Spleen (tissue), 11 donors: ENCODE measurements at regions not wholly inside any gene's neighbourhood (a gene's known extent, or its start where the extent isn't known, plus 50 kb on each side); places are given as distances from the start of the nearest gene placed in this dataset.

Source experiments
- DNase-seq: peaks from one replicate; pipeline ENCODE4 v3.0.0-alpha.2; 2020
- H3K27ac ChIP-seq, 8 donors: fragments of 200-600 bp; sonication (generic) in 7 of 8; 1 replicate in 4 of 8; 2 replicates in 4 of 8; pipeline versions ENCODE4 v1.5.0 to v1.8.0; 2016 to 2021; ENCODE audit warnings: inconsistent platforms in 4 of 8, mild to moderate bottlenecking in 4 of 8, moderate library complexity in 1 of 8
- H3K27me3 ChIP-seq, 7 donors: fragments of 200-600 bp; sonication (generic) in 6 of 7; replicated peaks in 1 of 7; 1 replicate in 4 of 7; 2 replicates in 3 of 7; pipeline versions ENCODE4 v1.5.0 to v1.8.0; 2016 to 2021; ENCODE audit warnings: inconsistent platforms in 3 of 7, mild to moderate bottlenecking in 1 of 7
- H3K36me3 ChIP-seq, 6 donors: fragments of 200-600 bp; sonication (generic) in 5 of 6; 1 replicate in 4 of 6; 2 replicates in 2 of 6; pipeline versions ENCODE4 v1.5.0 to v1.8.0; 2016 to 2021; ENCODE audit warnings: inconsistent platforms in 2 of 6
- H3K4me1 ChIP-seq, 6 donors: fragments of 200-600 bp; sonication (generic) in 5 of 6; 1 replicate in 3 of 6; 2 replicates in 3 of 6; pipeline versions ENCODE4 v1.5.0 to v1.8.0; 2016 to 2021; ENCODE audit warnings: inconsistent platforms in 3 of 6
- H3K4me3 ChIP-seq, 8 donors: fragments of 200-600 bp; sonication (generic) in 7 of 8; 1 replicate in 4 of 8; 2 replicates in 4 of 8; pipeline versions ENCODE4 v1.5.0 to v1.8.0; 2016 to 2021; ENCODE audit warnings: inconsistent platforms in 4 of 8, mild to moderate bottlenecking in 4 of 8, moderate library complexity in 2 of 8
- H3K9me3 ChIP-seq, 8 donors: fragments of 200-600 bp; sonication (generic) in 7 of 8; 1 replicate in 4 of 8; 2 replicates in 4 of 8; pipeline versions ENCODE4 v1.5.0 to v1.8.0; 2016 to 2021; ENCODE audit warnings: inconsistent platforms in 4 of 8
- CTCF ChIP-seq, 11 experiments: fragments of 200-600 bp in 7 of 11; fragments of 450-650 bp in 4 of 11; sonication (generic) in 4 of 11; IDR thresholded peaks in 8 of 11; conservative IDR thresholded peaks in 3 of 11; 1 replicate in 7 of 11; 2 replicates in 4 of 11; pipeline versions ENCODE4 v1.4.0 to v1.8.0; 2016 to 2021; ENCODE audit warnings: antibody characterized with exemption in 11 of 11, inconsistent platforms in 4 of 11, mild to moderate bottlenecking in 1 of 11
- POLR2A ChIP-seq, 3 donors: fragments of 450-650 bp; IDR thresholded peaks; one replicate each; pipeline ENCODE4 v1.5.1; 2017; ENCODE audit warnings: antibody characterized with exemption in 3 of 3, mild to moderate bottlenecking in 1 of 3
- POLR2AphosphoS5 ChIP-seq, 3 donors: sonication (generic); formaldehyde crosslinking; IDR thresholded peaks; one replicate each; pipeline ENCODE4 v1.5.1; 2017; ENCODE audit warnings: antibody characterized with exemption in 3 of 3
- WGBS, 5 donors: extraction: QIAGEN DNeasy Blood & Tissue Kit in 3 of 5; methylation state at CpG; one replicate each; pipeline versions ENCODE4 v1.1.5 to v1.1.7; 2013 to 2018; 5-methylcytosine and 5-hydroxymethylcytosine counted together
- intact Hi-C: fragments of 100-400 bp; cut with DNase I; formaldehyde crosslinking; loops from one replicate; pipeline ENCODE4 v1.15.0; 2023; ENCODE audit warnings: low total_unique reads
- donor health status: healthy with polysubstance abuse.
- donor health status: DM: no; HTN: no; CAD: no; lungs with moderate emphysema.
- donor health status: DM: no; HTN: no; CAD: no.
- donor health status: Bipolar disorder and iron deficiency.
- donor health status: healthy.
- donor health status: DM: no; HTN: no; CAD: no.
- donor health status: DM: yes; HTN: yes; CAD: no.

DNA sequence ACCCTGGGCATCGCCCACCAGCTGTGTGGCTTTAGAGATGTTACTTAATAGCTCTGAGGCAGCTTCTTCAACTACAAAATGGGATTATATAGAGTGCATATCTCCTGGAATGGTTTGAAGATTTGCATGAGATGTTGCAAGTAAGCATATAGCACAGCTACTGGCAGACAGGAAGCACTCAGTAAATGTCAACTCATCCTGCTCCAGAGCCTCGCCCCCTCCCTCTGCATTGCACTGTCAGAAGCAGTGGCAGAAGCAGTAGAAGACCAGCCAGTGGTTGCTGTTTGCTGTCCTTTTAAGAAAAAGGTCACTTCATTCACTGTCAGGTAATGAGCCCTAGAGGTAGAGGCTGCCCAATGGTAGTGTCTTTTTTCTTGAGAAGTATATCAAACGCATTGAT, 180.0 kb upstream of the GHITM start:
- no peak for DNase-seq
- Histone ChIP-seq H3K36me3 (no peaks in the 10 kb centered on the region), H3K27ac (no peak overlapping the region), H3K4me1 (no peaks in the 10 kb centered on the region), H3K9me3 (no peaks in the 10 kb centered on the region), H3K4me3 (no peak overlapping the region), H3K27me3 (peaks cover 0 to under 1% (median 0%) of the 10 kb centered on the region in 7 donors)
- intact Hi-C loops, result no loop called here
- WGBS, 5 donors, result 49 to 69% (median 60%) methylated on average over 3 of the region's 3 CpGs
- TF ChIP-seq POLR2AphosphoS5 (IDR thresholded peaks at IDR 0.05), result no peak
- no peak for TF ChIP-seq CTCF (IDR thresholded peaks at IDR 0.05 in 8 of 11, conservative IDR thresholded peaks at IDR 0.05 in 3 of 11)
- no peak for TF ChIP-seq POLR2A (IDR thresholded peaks at IDR 0.05)

DNA sequence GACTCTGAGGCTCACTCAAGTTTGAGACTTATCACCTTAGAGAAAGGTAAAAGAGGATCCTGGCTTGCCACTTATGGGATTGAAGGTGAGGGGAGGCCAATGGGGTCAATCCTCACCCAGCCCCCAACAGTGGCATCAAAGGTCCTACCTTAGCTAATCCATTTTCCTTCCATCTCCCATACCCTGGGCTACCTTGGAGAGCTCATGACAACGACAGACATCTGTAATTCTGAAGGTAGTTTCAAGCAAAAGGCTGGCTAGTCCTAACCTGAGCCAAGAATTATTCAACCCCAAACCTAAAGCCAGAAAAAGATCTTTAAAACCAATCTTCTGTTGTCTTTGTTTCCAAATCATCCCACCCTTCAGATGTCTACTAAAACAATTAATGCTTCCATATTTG, 179.2 kb upstream of the GHITM start:
- WGBS, 5 donors, result 42 to 78% (median 53%) methylated on average over 1 of the region's 1 CpG
- Histone ChIP-seq H3K9me3 (no peaks in the 10 kb centered on the region), H3K27me3 (no peaks in the 10 kb centered on the region), H3K4me1 (no peaks in the 10 kb centered on the region), H3K4me3 (no peak overlapping the region), H3K27ac (no peak overlapping the region), H3K36me3 (no peaks in the 10 kb centered on the region)
- no peak for DNase-seq
- TF ChIP-seq POLR2A (IDR thresholded peaks at IDR 0.05) (no peak), POLR2AphosphoS5 (IDR thresholded peaks at IDR 0.05) (no peak), CTCF (IDR thresholded peaks at IDR 0.05 in 8 of 11, conservative IDR thresholded peaks at IDR 0.05 in 3 of 11) (no peak)
- intact Hi-C loops, result no loop called here

GRCh38 chr10:83961620-83962019, 177.7 kb upstream of the GHITM start:
- DNase-seq, result no peak

GRCh38 chr10:83963446-83963845, 175.9 kb upstream of the GHITM start:
- Histone ChIP-seq H3K4me1 (no peaks in the 10 kb centered on the region), H3K27ac (no peak overlapping the region), H3K4me3 (no peak overlapping the region), H3K27me3 (no peaks in the 10 kb centered on the region), H3K9me3 (no peaks in the 10 kb centered on the region), H3K36me3 (no peaks in the 10 kb centered on the region)
- no peak for DNase-seq
- WGBS, 5 donors, result 58 to 82% (median 76%) methylated on average over 3 of the region's 3 CpGs
- no peak for TF ChIP-seq CTCF (IDR thresholded peaks at IDR 0.05 in 8 of 11, conservative IDR thresholded peaks at IDR 0.05 in 3 of 11)
- TF ChIP-seq POLR2A (IDR thresholded peaks at IDR 0.05), result no peak
- intact Hi-C loops, result no loop called here

More at GRCh38 chr10:83961620-83962019, 177.7 kb upstream of the GHITM start:
- intact Hi-C loops, result no loop called here
- Histone ChIP-seq H3K4me1 (no peaks in the 10 kb centered on the region), H3K36me3 (no peaks in the 10 kb centered on the region), H3K27me3 (no peaks in the 10 kb centered on the region), H3K4me3 (no peak overlapping the region), H3K9me3 (no peaks in the 10 kb centered on the region), H3K27ac (no peak overlapping the region)
- TF ChIP-seq CTCF (IDR thresholded peaks at IDR 0.05 in 8 of 11, conservative IDR thresholded peaks at IDR 0.05 in 3 of 11), result no peak
- TF ChIP-seq POLR2A (IDR thresholded peaks at IDR 0.05), result no peak
- TF ChIP-seq POLR2AphosphoS5 (IDR thresholded peaks at IDR 0.05), result no peak
